Endothelial cell of umbilical vein (primary cell): ENCODE measurements at regions not wholly inside any gene's neighbourhood (a gene's known extent, or its start where the extent isn't known, plus 50 kb on each side); places are given as distances from the start of the nearest gene placed in this dataset.

Experiments
- BruUV-seq: library from RNA; stranded (reverse); fragments of 400-500 nt; replicated peaks from 2 replicates; lab custom pipeline; 2021; lab: Mats Ljungman, UMichigan
- CTCF ChIA-PET: fragments of 300-600, 350-600 bp; sonication (Branson Sonifier 250); formaldehyde crosslinking; loops from one replicate; lab custom pipeline; 2021; ENCODE audit warnings: antibody characterized with exemption, inconsistent platforms; lab: Charles Lee
- POLR2A ChIA-PET: fragments of 300-600, 350-600 bp; sonication (Branson Sonifier 250); formaldehyde crosslinking; loops from one replicate; lab custom pipeline; 2021; ENCODE audit warnings: antibody characterized with exemption, inconsistent platforms; lab: Charles Lee
- DNase-seq: peaks from one replicate; pipeline ENCODE4 v3.0.0-alpha.2; 2011; ENCODE audit warnings: low read depth, low spot score
- FAIRE-seq: peaks from 2 replicates; lab custom pipeline; 2011; peaks lifted over from hg19 to GRCh38; lab: Jason Lieb, UNC
- H2AFZ ChIP-seq: 2 replicates; pipeline ENCODE4 v1.6.0; 2012; ENCODE audit warnings: low read depth, low read length, control low read depth, inconsistent platforms
- H3K27ac ChIP-seq: 2 replicates; pipeline ENCODE4 v1.5.1; 2011; ENCODE audit warnings: low read depth, mild to moderate bottlenecking, control low read depth, low read length, moderate library complexity; ENCODE audit not compliant: insufficient read depth
- H3K27me3 ChIP-seq, 2 experiments: 2 replicates each; pipeline versions ENCODE4 v1.6.0 to v1.6.1; 2011; ENCODE audit warnings: low read length in 2 of 2, mixed read lengths in 1 of 2; ENCODE audit not compliant: control insufficient read depth in 2 of 2, insufficient read depth in 2 of 2
- H3K36me3 ChIP-seq, 2 experiments: 2 replicates in 1 of 2; 3 replicates in 1 of 2; pipeline ENCODE4 v1.5.1; 2011; ENCODE audit warnings: low read length in 2 of 2, mild to moderate bottlenecking in 1 of 2, moderate library complexity in 1 of 2; ENCODE audit not compliant: control insufficient read depth in 2 of 2, insufficient read depth in 2 of 2; ENCODE audit errors: extremely low read depth in 1 of 2
- H3K4me1 ChIP-seq: 3 replicates; pipeline ENCODE4 v1.5.1; 2011; ENCODE audit warnings: mild to moderate bottlenecking, low read length; ENCODE audit not compliant: control insufficient read depth, insufficient read depth; ENCODE audit errors: extremely low read depth
- H3K4me2 ChIP-seq: 2 replicates; pipeline ENCODE4 v1.6.1; 2011; ENCODE audit warnings: low read length, control low read depth, mixed read lengths; ENCODE audit not compliant: insufficient read depth
- H3K4me3 ChIP-seq, 3 experiments: fragments of 200-600 bp in 1 of 3; sonication (generic), shearing (Covaris generic) in 1 of 3; replicated peaks in 1 of 3; 2 replicates each; pipeline ENCODE4 v1.5.1; 2011 to 2016; ENCODE audit warnings: control low read depth in 3 of 3, low read length in 3 of 3, mild to moderate bottlenecking in 2 of 3, inconsistent platforms in 1 of 3, low read depth in 1 of 3, moderate library complexity in 1 of 3; ENCODE audit not compliant: insufficient read depth in 1 of 3
- H3K79me2 ChIP-seq: 2 replicates; pipeline ENCODE4 v1.6.0; 2012; ENCODE audit warnings: low read length, inconsistent platforms; ENCODE audit not compliant: control insufficient read depth, insufficient read depth
- H3K9ac ChIP-seq: replicated peaks from 2 replicates; pipeline ENCODE3; 2011; ENCODE audit warnings: low read length, control low read depth; ENCODE audit not compliant: insufficient read depth; ENCODE audit errors: extremely low read depth
- H3K9me1 ChIP-seq: replicated peaks from 3 replicates; pipeline ENCODE4 v1.6.0; 2011; ENCODE audit warnings: mild to moderate bottlenecking, low read length; ENCODE audit not compliant: control insufficient read depth, insufficient read depth; ENCODE audit errors: extremely low read depth
- H3K9me3 ChIP-seq: replicated peaks from 2 replicates; pipeline ENCODE4 v1.5.1; 2012; ENCODE audit warnings: low read length, inconsistent platforms; ENCODE audit not compliant: control insufficient read depth, insufficient read depth
- H4K20me1 ChIP-seq: replicated peaks from 2 replicates; pipeline ENCODE3; 2011; ENCODE audit warnings: mild to moderate bottlenecking, low read length; ENCODE audit not compliant: control insufficient read depth, insufficient read depth; ENCODE audit errors: extremely low read depth
- CTCF ChIP-seq, 2 donors: IDR thresholded peaks; 1 replicate in 1 of 2; 2 replicates in 1 of 2; pipeline ENCODE4 v1.5.1; 2011; ENCODE audit warnings: low read length in 2 of 2, mild to moderate bottlenecking in 2 of 2, moderate library complexity in 2 of 2, control low read depth in 1 of 2, inconsistent platforms in 1 of 2, low read depth in 1 of 2; ENCODE audit not compliant: insufficient read depth in 1 of 2; ENCODE audit errors: extremely low read depth in 1 of 2
- EZH2 ChIP-seq: IDR thresholded peaks from 2 replicates; pipeline ENCODE4 v1.6.1; 2012; ENCODE audit warnings: borderline replicate concordance, low read depth, mild to moderate bottlenecking, moderate library complexity, low read length, inconsistent platforms; ENCODE audit not compliant: severe bottlenecking
- FOS ChIP-seq: IDR thresholded peaks from 2 replicates; pipeline ENCODE4 v1.6.1; 2011; ENCODE audit warnings: mild to moderate bottlenecking, low read length, moderate library complexity, borderline replicate concordance; ENCODE audit not compliant: insufficient read depth
- GATA2 ChIP-seq: IDR thresholded peaks from 2 replicates; pipeline ENCODE4 v1.7.0; 2011; ENCODE audit warnings: low read depth, mild to moderate bottlenecking, moderate library complexity, mixed read lengths, low read length; ENCODE audit not compliant: insufficient read length, insufficient read depth
- JUN ChIP-seq: IDR thresholded peaks from 2 replicates; pipeline ENCODE4 v1.6.1; 2011; ENCODE audit warnings: borderline replicate concordance, low read depth; ENCODE audit not compliant: insufficient read length, insufficient read depth
- MAX ChIP-seq: IDR thresholded peaks from 2 replicates; pipeline ENCODE4 v1.6.1; 2011; ENCODE audit not compliant: insufficient read depth, insufficient read length
- MYC ChIP-seq: IDR thresholded peaks from one replicate; pipeline ENCODE4 v1.6.1; 2011; ENCODE audit warnings: mild to moderate bottlenecking, low read depth, low read length
- POLR2A ChIP-seq: IDR thresholded peaks from 2 replicates; pipeline ENCODE4 v1.6.1; 2012; ENCODE audit warnings: low read depth, mild to moderate bottlenecking, control low read depth, low read length
- POLR2AphosphoS5 ChIP-seq: IDR thresholded peaks from 2 replicates; pipeline ENCODE4 v1.6.1; 2012; ENCODE audit warnings: low read depth, mild to moderate bottlenecking, control low read depth, low read length, moderate library complexity; ENCODE audit not compliant: insufficient read depth
- dilution Hi-C: fragments of 300-500 bp; cut with MboI; formaldehyde crosslinking; loops from one replicate; pipeline ENCODE4 v1.15.0; 2019; ENCODE audit warnings: low sequenced_read_pairs; ENCODE audit not compliant: extremely low pct_ligation_motif_present
- intact Hi-C: fragments of 100-400 bp; cut with micrococcal nuclease; formaldehyde crosslinking; loops from one replicate; pipeline ENCODE4 v1.10.0; 2022

- FAIRE-seq (no peak), DNase-seq (no peak)
- POLR2A ChIA-PET = no interaction called here
Measured at GRCh38 chr12:25852792-25853191, 105.7 kb upstream of the RASSF8 start.

More at GRCh38 chr12:25852792-25853191, 105.7 kb upstream of the RASSF8 start:
- Histone ChIP-seq H3K4me2 (no peak overlapping the region), H3K36me3 (no peaks in the 10 kb centered on the region), H3K9me3 (no peaks in the 10 kb centered on the region), H3K4me1 (peaks cover 6% of the 10 kb centered on the region), H3K27ac (no peak overlapping the region), H3K9me1 (no peaks in the 10 kb centered on the region), H2AFZ (no peak overlapping the region), H3K9ac (no peak overlapping the region), H3K27me3 (no peaks in the 10 kb centered on the region), H4K20me1 (no peaks in the 10 kb centered on the region), H3K79me2 (no peaks in the 10 kb centered on the region), H3K4me3 (no peak overlapping the region)
- TF ChIP-seq GATA2 (no peak), POLR2A (no peak), POLR2AphosphoS5 (no peak), FOS (no peak), MAX (no peak), CTCF (IDR thresholded peaks at IDR 0.05; ENCODE audit: extremely low read depth in 1 of 2, insufficient read depth in 1 of 2, low read depth in 1 of 2, low read length in 2 of 2) (no peak), JUN (no peak), EZH2 (no peak), MYC (no peak)
- no TSS peak for BruUV-seq
- CTCF ChIA-PET = interaction anchor here (0.7 kb wide), 1 partner anchor 260 kb away, joined by 3 read pairs; no protein-coding TSS in a partner anchor
- dilution Hi-C loops = no loop called here
- intact Hi-C loops = no loop called here
